HG02852 (cell line): ENCODE measurements at regions not wholly inside any gene's neighbourhood (a gene's known extent, or its start where the extent isn't known, plus 50 kb on each side); places are given as distances from the start of the nearest gene placed in this dataset.
A peak's percentile ranks its signal among the peaks of the same experiment; 100 is the strongest.

ENCODE experiments used
- ATAC-seq: cut with Tn5 transposase; IDR thresholded peaks from one replicate; pipeline ENCODE4 v1.9.1; 2021; ENCODE audit warnings: mild to moderate bottlenecking, moderate library complexity; ENCODE audit not compliant: unreplicated experiment

GRCh38 chr6:134117409-134117808, 65.0 kb upstream of the SLC2A12 start:
- no peak for ATAC-seq

GRCh38 chr6:134115715-134116074, 63.3 kb upstream of the SLC2A12 start:
- no peak for ATAC-seq

GRCh38 chr6:134114918-134115714, 62.7 kb upstream of the SLC2A12 start:
- ATAC-seq = no peak

- no peak for ATAC-seq
Observed at GRCh38 chr6:134114489-134114888, 62.1 kb upstream of the SLC2A12 start.

GRCh38 chr6:134111726-134112125, 59.3 kb upstream of the SLC2A12 start:
- no peak for ATAC-seq

GRCh38 chr6:134111062-134111677, 58.7 kb upstream of the SLC2A12 start:
- ATAC-seq = peak; percentile 59

GRCh38 chr6:134106702-134107101, 54.3 kb upstream of the SLC2A12 start:
- ATAC-seq = no peak

- ATAC-seq = no peak
Observed at GRCh38 chr6:134105940-134106339, 53.5 kb upstream of the SLC2A12 start.

- ATAC-seq = no peak
Observed at GRCh38 chr6:134103006-134103405, 50.6 kb upstream of the SLC2A12 start.
